HepG2 (cell line): ENCODE measurements at regions not wholly inside any gene's neighbourhood (a gene's known extent, or its start where the extent isn't known, plus 50 kb on each side); places are given as distances from the start of the nearest gene placed in this dataset.

Experiments used
- ATAC-seq: fragments of 200-7000 bp; cut with Tn5 transposase; 3 replicates; pipeline ENCODE4 v1.9.1; 2020; ENCODE audit warnings: mild to moderate bottlenecking, moderate library complexity
- BruUV-seq: library from RNA; stranded (reverse); fragments of 400-500 nt; replicated peaks from 2 replicates; lab custom pipeline; 2021; lab: Mats Ljungman, UMichigan
- CTCF ChIA-PET: fragments of 300-600 bp; formaldehyde crosslinking; extraction: SDS; loops from one replicate; lab custom pipeline; 2021; ENCODE audit warnings: low total read pairs, inconsistent platforms, low intra/inter-chr PET ratio; lab: Yijun Ruan, JAX
- POLR2A ChIA-PET: fragments of 350-600 bp; sonication (Branson Sonifier 250); formaldehyde crosslinking; loops from one replicate; lab custom pipeline; 2020; ENCODE audit warnings: antibody characterized with exemption, inconsistent platforms; lab: Yijun Ruan, JAX
- DNase-seq: peaks from one replicate; pipeline ENCODE4 v3.0.0-alpha.2; 2015; ENCODE audit warnings: low spot score
- FAIRE-seq: peaks from 3 replicates; lab custom pipeline; 2011; peaks lifted over from hg19 to GRCh38; lab: Jason Lieb, UNC
- H2AFZ ChIP-seq: one replicate; pipeline ENCODE4 v1.6.1; 2011; ENCODE audit warnings: low read length, inconsistent platforms
- H3K27ac ChIP-seq: fragments of 300-600 bp; 3 replicates; pipeline ENCODE4 v1.8.0; 2011; ENCODE audit warnings: mixed run types, mild to moderate bottlenecking, mixed read lengths, low read length, inconsistent platforms; ENCODE audit not compliant: insufficient read depth; ENCODE audit errors: extremely low read length
- H3K27me3 ChIP-seq, 2 experiments: fragments of 200-600 bp in 1 of 2; 2 replicates in 1 of 2; 3 replicates in 1 of 2; pipeline versions ENCODE4 v1.6.0 to v1.8.0; 2011; ENCODE audit warnings: low read length in 2 of 2, mild to moderate bottlenecking in 2 of 2, moderate library complexity in 2 of 2, inconsistent platforms in 1 of 2; ENCODE audit not compliant: insufficient read depth in 2 of 2, control insufficient read depth in 1 of 2
- H3K36me3 ChIP-seq, 2 experiments: fragments of 200-600 bp in 1 of 2; replicated peaks in 1 of 2; 2 replicates in 1 of 2; 3 replicates in 1 of 2; pipeline versions ENCODE4 v1.5.1 to v1.8.0; 2011; ENCODE audit warnings: low read length in 2 of 2, inconsistent platforms in 1 of 2; ENCODE audit not compliant: insufficient read depth in 2 of 2, control insufficient read depth in 1 of 2
- H3K4me1 ChIP-seq: 2 replicates; pipeline ENCODE4 v1.5.1; 2012; ENCODE audit warnings: low read length, inconsistent platforms; ENCODE audit not compliant: insufficient read depth
- H3K4me2 ChIP-seq: 2 replicates; pipeline ENCODE4 v1.6.0; 2011; ENCODE audit warnings: low read depth, low read length, inconsistent platforms
- H3K4me3 ChIP-seq, 3 experiments: fragments of 200-600 bp in 1 of 3; sonication (generic), shearing (Covaris generic) in 1 of 3; replicated peaks in 1 of 3; 2 replicates each; pipeline ENCODE4 v1.5.1; 2011 to 2016; ENCODE audit warnings: low read length in 3 of 3, inconsistent platforms in 2 of 3, low read depth in 2 of 3, mild to moderate bottlenecking in 2 of 3, control low read depth in 1 of 3, mixed read lengths in 1 of 3; ENCODE audit not compliant: insufficient read depth in 1 of 3
- H3K79me2 ChIP-seq: one replicate; pipeline ENCODE4 v1.6.1; 2011; ENCODE audit warnings: low read length, inconsistent platforms; ENCODE audit not compliant: insufficient read depth
- H3K9ac ChIP-seq: 2 replicates; pipeline ENCODE4 v1.6.0; 2011; ENCODE audit warnings: mild to moderate bottlenecking, low read depth, low read length, inconsistent platforms; ENCODE audit not compliant: insufficient read depth
- H3K9me3 ChIP-seq: 2 replicates; pipeline ENCODE4 v1.5.1; 2012; ENCODE audit warnings: mild to moderate bottlenecking, low read length
- H4K20me1 ChIP-seq: 2 replicates; pipeline ENCODE4 v1.6.0; 2011; ENCODE audit warnings: inconsistent platforms, mild to moderate bottlenecking, low read length, moderate library complexity; ENCODE audit not compliant: insufficient read depth
- AGO2 ChIP-seq: fragments of 200-400 bp; formaldehyde crosslinking; optimal IDR thresholded peaks from 2 replicates; pipeline ENCODE3; 2017; ENCODE audit warnings: mild to moderate bottlenecking, low read depth, low read length, moderate library complexity
- MAZ ChIP-seq, 2 experiments: sonication (generic) in 1 of 2; formaldehyde crosslinking in 1 of 2; IDR thresholded peaks; 2 replicates each; pipeline versions ENCODE4 v1.5.0 to v1.6.1; 2012 to 2020; ENCODE audit warnings: low read depth in 2 of 2, mild to moderate bottlenecking in 2 of 2, borderline replicate concordance in 1 of 2, improper control_type of control experiment in 1 of 2, low read length in 1 of 2, missing genetic modification reagents in 1 of 2, moderate library complexity in 1 of 2
- SAFB2 ChIP-seq: sonication (generic); formaldehyde crosslinking; IDR thresholded peaks from 2 replicates; pipeline ENCODE4 v1.5.1; 2020; ENCODE audit warnings: missing genetic modification reagents, low read depth, mild to moderate bottlenecking, borderline replicate concordance
- SNAPC2 ChIP-seq: sonication (generic); formaldehyde crosslinking; IDR thresholded peaks from 2 replicates; pipeline ENCODE4 v1.8.1; 2022; ENCODE audit warnings: mild to moderate bottlenecking, missing genetic modification reagents
- ZBTB20 ChIP-seq: sonication (generic); formaldehyde crosslinking; IDR thresholded peaks from 2 replicates; pipeline ENCODE4 v1.8.1; 2023; ENCODE audit warnings: missing genetic modification reagents, low read depth, mild to moderate bottlenecking, borderline replicate concordance
- ZBTB7A ChIP-seq: sonication (generic); formaldehyde crosslinking; IDR thresholded peaks from 2 replicates; pipeline ENCODE4 v1.8.0; 2022; ENCODE audit warnings: mild to moderate bottlenecking, missing genetic modification reagents
- ZFY ChIP-seq: sonication (generic); formaldehyde crosslinking; IDR thresholded peaks from 2 replicates; pipeline ENCODE4 v1.4.0; 2020; ENCODE audit warnings: missing genetic modification reagents
- ZNF354B ChIP-seq: sonication (generic); formaldehyde crosslinking; IDR thresholded peaks from 2 replicates; pipeline ENCODE4 v1.8.0; 2022; ENCODE audit warnings: mild to moderate bottlenecking, missing genetic modification reagents
- ZNF512 ChIP-seq: sonication (generic); formaldehyde crosslinking; IDR thresholded peaks from 2 replicates; pipeline ENCODE4 v1.4.0; 2020; ENCODE audit warnings: mild to moderate bottlenecking, missing genetic modification reagents
- WGBS: methylation state at CpG from one replicate; pipeline ENCODE4 v1.1.6; 2017; ENCODE audit warnings: low lambda C conversion rate; 5-methylcytosine and 5-hydroxymethylcytosine counted together
- in situ Hi-C: cut with HindIII; loops from 2 replicates; pipeline ENCODE4 v1.10.0; 2017; ENCODE audit warnings: low pct_unique_long_range_greater_than_20kb; ENCODE audit not compliant: extremely low pct_ligation_motif_present
- intact Hi-C: fragments of 100-400 bp; cut with micrococcal nuclease; formaldehyde crosslinking; loops from one replicate; pipeline ENCODE4 v1.10.0; 2022; ENCODE audit not compliant: unreplicated experiment
- TF ChIP-seq, protein P1 (sequence below): fragments of 450-650 bp; IDR thresholded peaks from 2 replicates; pipeline ENCODE4 v1.6.1; 2016
- TF ChIP-seq, protein P2 (sequence below): sonication (generic); formaldehyde crosslinking; IDR thresholded peaks from 2 replicates; pipeline ENCODE4 v1.4.0; 2020; ENCODE audit warnings: missing genetic modification reagents

- ChIA-PET CTCF (no interaction called here), POLR2A (no interaction called here)
- Histone ChIP-seq H3K9ac (no peak overlapping the region), H3K4me3 (no peak overlapping the region), H3K36me3 (no peaks in the 10 kb centered on the region), H3K9me3 (no peaks in the 10 kb centered on the region), H3K27ac (no peak overlapping the region), H4K20me1 (no peaks in the 10 kb centered on the region), H3K4me2 (no peak overlapping the region), H3K4me1 (peaks cover 23% of the 10 kb centered on the region), H3K27me3 (peaks cover 3 to 36% of the 10 kb centered on the region in 2 experiments; a peak in 4 of 5 replicates), H2AFZ (no peak overlapping the region), H3K79me2 (no peaks in the 10 kb centered on the region)
- no peak for ATAC-seq
- FAIRE-seq, result no peak
- no TSS peak for BruUV-seq
- in situ Hi-C loops (no loop called here), intact Hi-C loops (loop anchor here (5.0 to 10.0 kb wide), 2 partner anchors 47 to 165 kb away; partner anchors contain the start of gene ACOT11)
- 68% methylated on average over 5 of the region's 6 CpGs for WGBS
- TF ChIP-seq, protein P1, sequence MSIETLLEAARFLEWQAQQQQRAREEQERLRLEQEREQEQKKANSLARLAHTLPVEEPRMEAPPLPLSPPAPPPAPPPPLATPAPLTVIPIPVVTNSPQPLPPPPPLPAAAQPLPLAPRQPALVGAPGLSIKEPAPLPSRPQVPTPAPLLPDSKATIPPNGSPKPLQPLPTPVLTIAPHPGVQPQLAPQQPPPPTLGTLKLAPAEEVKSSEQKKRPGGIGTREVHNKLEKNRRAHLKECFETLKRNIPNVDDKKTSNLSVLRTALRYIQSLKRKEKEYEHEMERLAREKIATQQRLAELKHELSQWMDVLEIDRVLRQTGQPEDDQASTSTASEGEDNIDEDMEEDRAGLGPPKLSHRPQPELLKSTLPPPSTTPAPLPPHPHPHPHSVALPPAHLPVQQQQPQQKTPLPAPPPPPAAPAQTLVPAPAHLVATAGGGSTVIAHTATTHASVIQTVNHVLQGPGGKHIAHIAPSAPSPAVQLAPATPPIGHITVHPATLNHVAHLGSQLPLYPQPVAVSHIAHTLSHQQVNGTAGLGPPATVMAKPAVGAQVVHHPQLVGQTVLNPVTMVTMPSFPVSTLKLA, result no peak
- TF ChIP-seq, protein P2, sequence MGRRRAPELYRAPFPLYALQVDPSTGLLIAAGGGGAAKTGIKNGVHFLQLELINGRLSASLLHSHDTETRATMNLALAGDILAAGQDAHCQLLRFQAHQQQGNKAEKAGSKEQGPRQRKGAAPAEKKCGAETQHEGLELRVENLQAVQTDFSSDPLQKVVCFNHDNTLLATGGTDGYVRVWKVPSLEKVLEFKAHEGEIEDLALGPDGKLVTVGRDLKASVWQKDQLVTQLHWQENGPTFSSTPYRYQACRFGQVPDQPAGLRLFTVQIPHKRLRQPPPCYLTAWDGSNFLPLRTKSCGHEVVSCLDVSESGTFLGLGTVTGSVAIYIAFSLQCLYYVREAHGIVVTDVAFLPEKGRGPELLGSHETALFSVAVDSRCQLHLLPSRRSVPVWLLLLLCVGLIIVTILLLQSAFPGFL (CRISPR knock-in tag), result no peak
- no peak for TF ChIP-seq SAFB2 (CRISPR knock-in tag)
- no peak for TF ChIP-seq SNAPC2 (CRISPR knock-in tag)
- no peak for TF ChIP-seq ZNF354B
- no peak for TF ChIP-seq ZNF512
- TF ChIP-seq ZBTB7A (CRISPR knock-in tag), result no peak
- no peak for TF ChIP-seq ZBTB20 (CRISPR knock-in tag)
- no peak for TF ChIP-seq MAZ (IDR thresholded peaks at IDR 0.05; ENCODE audit: borderline replicate concordance, low read depth, low read length)
- no peak for TF ChIP-seq MAZ (CRISPR knock-in tag; IDR thresholded peaks at IDR 0.05; ENCODE audit: low read depth)
- TF ChIP-seq ZFY (CRISPR knock-in tag), result no peak
- TF ChIP-seq AGO2, result no peak
- no peak for DNase-seq
Observed at GRCh38 chr1:54497338-54497737, 50.7 kb upstream of the ACOT11 start.
